RWPE1 (cell line): ENCODE measurements at regions not wholly inside any gene's neighbourhood (a gene's known extent, or its start where the extent isn't known, plus 50 kb on each side); places are given as distances from the start of the nearest gene placed in this dataset.
"Not testable (repeated sequence)": the region's sequence is repeated elsewhere in the genome, so short reads cannot be mapped to it uniquely, and the experiment has no call there.

Source experiments
- CTCF ChIA-PET: fragments of 350-600 bp; sonication (Branson Sonifier 250); formaldehyde crosslinking; extraction: SDS; loops from one replicate; lab custom pipeline; 2021; lab: Yijun Ruan, JAX
- POLR2A ChIA-PET: fragments of 400-600 bp; formaldehyde crosslinking; extraction: SDS; loops from one replicate; lab custom pipeline; 2020; ENCODE audit warnings: antibody characterized with exemption; ENCODE audit not compliant: low non-redundant PET; lab: Yijun Ruan, JAX
- DNase-seq: peaks from one replicate; pipeline ENCODE4 v3.0.0; 2012; ENCODE audit warnings: low spot score
- H3K27ac ChIP-seq: fragments of 450-650 bp; 2 replicates; pipeline ENCODE4 v1.5.1; 2017
- CTCF ChIP-seq: fragments of 450-650 bp; conservative IDR thresholded peaks from 2 replicates; pipeline ENCODE4 v1.5.1; 2017; ENCODE audit warnings: low read depth, mild to moderate bottlenecking

- CTCF ChIA-PET: no interaction called here
- no peak for TF ChIP-seq CTCF
- POLR2A ChIA-PET: no interaction called here
- no peak overlapping the region for H3K27ac ChIP-seq
- no peak for DNase-seq
Observed at GRCh38 chr4:24209131-24209530, 319.3 kb upstream of the PPARGC1A start.

GRCh38 chr4:24208691-24209090 is 318.8 kb upstream of the PPARGC1A start:
- ChIA-PET POLR2A (no interaction called here), CTCF (no interaction called here)
- no peak for TF ChIP-seq CTCF

GRCh38 chr4:24204708-24205107 is 314.9 kb upstream of the PPARGC1A start:
- CTCF ChIA-PET: interaction anchor here (0.6 kb wide), 1 partner anchor 1021 kb away, joined by 6 read pairs; no protein-coding TSS in a partner anchor
- H3K27ac ChIP-seq, POLR2A ChIA-PET, DNase-seq: not testable (repeated sequence)

More at GRCh38 chr4:24208691-24209090, 318.8 kb upstream of the PPARGC1A start:
- no peak overlapping the region for H3K27ac ChIP-seq
- DNase-seq: no peak

- CTCF ChIA-PET: interaction anchor here (0.7 kb wide), 1 partner anchor 11 kb away, joined by 3 read pairs; no protein-coding TSS in a partner anchor
- POLR2A ChIA-PET: no interaction called here
- no peak for TF ChIP-seq CTCF
- no peak for DNase-seq
- H3K27ac ChIP-seq: no peak overlapping the region
Observed at GRCh38 chr4:24203926-24204325, 314.1 kb upstream of the PPARGC1A start.

- DNase-seq: no peak
- CTCF ChIA-PET: interaction anchor here (0.5 to 0.7 kb wide), 3 partner anchors 98 to 274 kb away, joined by 3 to 4 read pairs (median 3); no protein-coding TSS in a partner anchor
- no peak for TF ChIP-seq CTCF
- POLR2A ChIA-PET: no interaction called here
- H3K27ac ChIP-seq: no peak overlapping the region
Observed at GRCh38 chr4:24202579-24202978, 312.7 kb upstream of the PPARGC1A start.

- ChIA-PET POLR2A (no interaction called here), CTCF (no interaction called here)
- no peak overlapping the region for H3K27ac ChIP-seq
- TF ChIP-seq CTCF: no peak
- no peak for DNase-seq
Observed at GRCh38 chr4:24197955-24198354, 308.1 kb upstream of the PPARGC1A start.

GRCh38 chr4:24196785-24197184 is 306.9 kb upstream of the PPARGC1A start:
- no peak for TF ChIP-seq CTCF
- H3K27ac ChIP-seq: no peak overlapping the region
- CTCF ChIA-PET: no interaction called here
- POLR2A ChIA-PET: no interaction called here
- DNase-seq: no peak
